SU-DHL-6 (cell line): ENCODE measurements at regions not wholly inside any gene's neighbourhood (a gene's known extent, or its start where the extent isn't known, plus 50 kb on each side); places are given as distances from the start of the nearest gene placed in this dataset.

Experiments used
- H2AFZ ChIP-seq: fragments of 200-600 bp; sonication (generic); 2 replicates; pipeline ENCODE4 v1.6.1; 2014; ENCODE audit warnings: low read depth, mild to moderate bottlenecking, moderate library complexity, mixed read lengths, antibody characterized with exemption, low read length; ENCODE audit not compliant: severe bottlenecking
- H3F3A ChIP-seq: fragments of 200-600 bp; shearing (Covaris generic); 2 replicates; pipeline ENCODE4 v1.6.0; 2016; ENCODE audit warnings: antibody characterized with exemption, mild to moderate bottlenecking; ENCODE audit not compliant: insufficient read depth
- H3K27ac ChIP-seq: fragments of 200-600 bp; sonication (generic); 2 replicates; pipeline ENCODE4 v1.5.1; 2016; ENCODE audit warnings: low read depth, mild to moderate bottlenecking, low read length, moderate library complexity, mixed read lengths
- H3K27me3 ChIP-seq: fragments of 200-600 bp; sonication (generic), shearing (Covaris generic); 2 replicates; pipeline ENCODE4 v1.6.0; 2014; ENCODE audit warnings: mild to moderate bottlenecking, low read length
- H3K36me3 ChIP-seq: fragments of 200-600 bp; sonication (generic); 2 replicates; pipeline ENCODE4 v1.6.1; 2014; ENCODE audit warnings: mild to moderate bottlenecking, low read length, mixed read lengths
- H3K4me2 ChIP-seq: fragments of 300-600, 200-600 bp; shearing (Covaris generic), sonication (generic); 2 replicates; pipeline ENCODE4 v1.6.0; 2014; ENCODE audit warnings: low read length, low read depth, mild to moderate bottlenecking; ENCODE audit not compliant: poor library complexity, severe bottlenecking
- H3K4me3 ChIP-seq: fragments of 200-600 bp; sonication (generic); 2 replicates; pipeline ENCODE4 v1.5.1; 2014; ENCODE audit warnings: antibody characterized with exemption, low read length, mild to moderate bottlenecking, mixed read lengths; ENCODE audit not compliant: insufficient read depth, poor library complexity, severe bottlenecking
- H3K79me2 ChIP-seq: fragments of 200-600 bp; sonication (generic); 2 replicates; pipeline ENCODE4 v1.6.1; 2014; ENCODE audit warnings: mild to moderate bottlenecking, low read length, moderate library complexity; ENCODE audit not compliant: insufficient read depth
- H3K9ac ChIP-seq: fragments of 200-600 bp; sonication (generic); 2 replicates; pipeline ENCODE4 v1.7.0; 2014; ENCODE audit warnings: mild to moderate bottlenecking, low read length
- H3K9me2 ChIP-seq: fragments of 200-600 bp; sonication (generic); replicated peaks from 2 replicates; pipeline ENCODE4 v1.6.1; 2014; ENCODE audit warnings: low read length; ENCODE audit not compliant: insufficient read depth
- H3K9me3 ChIP-seq: fragments of 200-600 bp; sonication (generic); 2 replicates; pipeline ENCODE4 v1.6.1; 2014; ENCODE audit warnings: low read length, mixed read lengths; ENCODE audit not compliant: insufficient read depth
- H4K20me1 ChIP-seq: fragments of 200-600 bp; sonication (generic); 2 replicates; pipeline ENCODE4 v1.6.1; 2014; ENCODE audit warnings: low read depth, mild to moderate bottlenecking, antibody characterized with exemption, low read length, moderate library complexity, mixed read lengths
- EZH2phosphoT487 ChIP-seq: fragments of 200-600 bp; sonication (generic), shearing (Covaris generic); conservative IDR thresholded peaks from 2 replicates; pipeline ENCODE4 v1.6.1; 2018; ENCODE audit warnings: mild to moderate bottlenecking, antibody characterized with exemption, low read length, moderate library complexity, mixed read lengths
- TF ChIP-seq, protein P1 (sequence below): fragments of 200-600 bp; sonication (generic); IDR thresholded peaks from one replicate; pipeline ENCODE4 v1.5.1; 2017; ENCODE audit warnings: antibody characterized with exemption, mild to moderate bottlenecking, low read length, moderate library complexity; ENCODE audit not compliant: insufficient read depth, poor library complexity, severe bottlenecking

DNA sequence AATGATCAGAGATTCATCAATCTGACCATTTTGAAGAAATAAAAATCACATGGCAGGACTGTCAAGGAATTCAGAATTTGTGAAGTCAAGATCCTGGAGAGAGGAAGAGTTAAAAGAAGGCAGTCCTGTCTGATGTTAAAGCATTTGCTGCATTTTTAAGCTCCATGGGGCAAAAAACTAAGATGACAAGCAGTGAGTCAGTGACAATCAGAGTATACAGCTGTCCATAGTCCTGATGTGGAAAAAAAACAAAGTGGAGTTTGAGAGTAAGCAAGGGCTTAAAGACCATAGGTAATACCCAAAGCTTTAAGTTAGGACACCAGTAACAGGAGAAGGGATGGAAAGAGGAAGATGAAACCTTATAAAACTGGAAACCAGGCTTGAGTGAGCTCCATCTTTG is 412.7 kb upstream of the ANKRD30A start:
- TF ChIP-seq, protein P1, sequence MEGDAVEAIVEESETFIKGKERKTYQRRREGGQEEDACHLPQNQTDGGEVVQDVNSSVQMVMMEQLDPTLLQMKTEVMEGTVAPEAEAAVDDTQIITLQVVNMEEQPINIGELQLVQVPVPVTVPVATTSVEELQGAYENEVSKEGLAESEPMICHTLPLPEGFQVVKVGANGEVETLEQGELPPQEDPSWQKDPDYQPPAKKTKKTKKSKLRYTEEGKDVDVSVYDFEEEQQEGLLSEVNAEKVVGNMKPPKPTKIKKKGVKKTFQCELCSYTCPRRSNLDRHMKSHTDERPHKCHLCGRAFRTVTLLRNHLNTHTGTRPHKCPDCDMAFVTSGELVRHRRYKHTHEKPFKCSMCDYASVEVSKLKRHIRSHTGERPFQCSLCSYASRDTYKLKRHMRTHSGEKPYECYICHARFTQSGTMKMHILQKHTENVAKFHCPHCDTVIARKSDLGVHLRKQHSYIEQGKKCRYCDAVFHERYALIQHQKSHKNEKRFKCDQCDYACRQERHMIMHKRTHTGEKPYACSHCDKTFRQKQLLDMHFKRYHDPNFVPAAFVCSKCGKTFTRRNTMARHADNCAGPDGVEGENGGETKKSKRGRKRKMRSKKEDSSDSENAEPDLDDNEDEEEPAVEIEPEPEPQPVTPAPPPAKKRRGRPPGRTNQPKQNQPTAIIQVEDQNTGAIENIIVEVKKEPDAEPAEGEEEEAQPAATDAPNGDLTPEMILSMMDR: no peak
- no peak for TF ChIP-seq EZH2phosphoT487
- Histone ChIP-seq H3K9ac (no peak overlapping the region), H3K4me3 (no peak overlapping the region), H4K20me1 (no peaks in the 10 kb centered on the region), H3K27ac (no peak overlapping the region), H3F3A (no peaks in the 10 kb centered on the region), H3K79me2 (no peaks in the 10 kb centered on the region), H3K9me3 (no peaks in the 10 kb centered on the region), H2AFZ (no peak overlapping the region), H3K27me3 (no peaks in the 10 kb centered on the region), H3K9me2 (no peaks in the 10 kb centered on the region), H3K4me2 (no peak overlapping the region), H3K36me3 (no peaks in the 10 kb centered on the region)

DNA sequence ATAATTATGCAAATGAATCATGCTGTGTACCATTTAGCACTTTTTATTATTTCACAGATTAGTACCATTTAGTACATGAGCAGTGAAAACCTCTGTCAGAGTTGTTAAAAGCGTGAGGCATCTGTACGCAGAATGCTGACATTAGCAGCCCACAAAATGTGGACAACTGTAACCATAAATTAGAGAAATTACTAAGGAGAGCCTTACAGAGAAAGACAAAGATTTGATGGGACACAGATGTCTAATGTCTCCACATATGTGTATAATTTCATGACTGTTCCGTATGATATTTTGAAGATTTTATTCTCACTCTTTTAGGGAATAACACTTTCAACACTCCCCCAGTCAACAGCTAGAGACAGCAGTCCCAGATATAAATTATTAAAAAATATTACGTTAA is 414.0 kb upstream of the ANKRD30A start:
- TF ChIP-seq EZH2phosphoT487: no peak
- TF ChIP-seq, protein P1: no peak
- no peaks in the 10 kb centered on the region for H3K27me3 ChIP-seq
- no peaks in the 10 kb centered on the region for H4K20me1 ChIP-seq
- no peak overlapping the region for H3K4me2 ChIP-seq
- H3F3A ChIP-seq: no peaks in the 10 kb centered on the region
- H3K9me2 ChIP-seq: no peaks in the 10 kb centered on the region
- H3K9me3 ChIP-seq: no peaks in the 10 kb centered on the region
- no peak overlapping the region for H3K27ac ChIP-seq
- H3K79me2 ChIP-seq: no peaks in the 10 kb centered on the region
- H3K9ac ChIP-seq: no peak overlapping the region
- H3K4me3 ChIP-seq: no peak overlapping the region
- H3K36me3 ChIP-seq: no peaks in the 10 kb centered on the region
- no peak overlapping the region for H2AFZ ChIP-seq

DNA sequence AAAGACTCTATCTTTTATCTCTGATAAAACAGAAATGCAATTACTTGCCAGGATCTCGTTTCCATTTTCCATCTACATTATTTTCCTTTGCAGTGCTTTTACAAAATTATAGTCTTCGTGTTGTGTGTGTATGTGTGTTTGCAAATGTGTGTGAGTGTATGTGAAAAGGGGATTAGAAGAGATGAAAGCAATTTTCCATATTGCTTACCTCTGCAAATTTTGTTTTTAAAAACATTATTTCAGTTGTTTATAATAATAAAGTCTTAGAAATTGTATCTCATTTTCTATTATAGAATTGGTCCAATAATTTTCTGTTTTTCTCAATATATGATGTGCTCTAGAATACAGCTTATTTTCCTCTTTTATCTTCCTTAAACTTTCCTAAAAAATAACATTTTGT is 421.3 kb upstream of the ANKRD30A start:
- H3K79me2 ChIP-seq: no peaks in the 10 kb centered on the region
- no peak overlapping the region for H3K9ac ChIP-seq

More for the DNA sequence above, 421.3 kb upstream of the ANKRD30A start:
- no peak for TF ChIP-seq EZH2phosphoT487
- TF ChIP-seq, protein P1: no peak
- Histone ChIP-seq H2AFZ (no peak overlapping the region), H3K36me3 (no peaks in the 10 kb centered on the region), H3K9me2 (no peaks in the 10 kb centered on the region), H3K4me3 (no peak overlapping the region), H3K27ac (no peak overlapping the region), H3F3A (no peaks in the 10 kb centered on the region), H3K9me3 (no peaks in the 10 kb centered on the region), H3K4me2 (no peak overlapping the region), H4K20me1 (no peaks in the 10 kb centered on the region), H3K27me3 (no peaks in the 10 kb centered on the region)
